HEK293 (cell line): ENCODE measurements at regions not wholly inside any gene's neighbourhood (a gene's known extent, or its start where the extent isn't known, plus 50 kb on each side); places are given as distances from the start of the nearest gene placed in this dataset.

Experiments used
- KLF16 ChIP-seq: fragments of 450-650 bp; formaldehyde crosslinking; IDR thresholded peaks from 2 replicates; pipeline ENCODE4 v1.5.1; 2017; ENCODE audit warnings: missing biosample characterization, missing genetic modification characterization
- TCF7L2 ChIP-seq: IDR thresholded peaks from 2 replicates; pipeline ENCODE4 v1.6.1; 2011; ENCODE audit warnings: low read depth, mild to moderate bottlenecking, inconsistent platforms, low read length, moderate library complexity, borderline replicate concordance
- ZNF132 ChIP-seq: fragments of 450-650 bp; formaldehyde crosslinking; IDR thresholded peaks from 2 replicates; pipeline ENCODE4 v1.5.1; 2017; ENCODE audit warnings: missing biosample characterization, missing genetic modification characterization, borderline replicate concordance
- ZNF274 ChIP-seq, 2 experiments: fragments of 200-500 bp in 1 of 2; fragments of 450-650 bp in 1 of 2; sonication (Bioruptor generic) in 1 of 2; formaldehyde crosslinking in 1 of 2; IDR thresholded peaks; 2 replicates each; pipeline versions ENCODE4 v1.5.1 to v1.6.1; 2014 to 2016; ENCODE audit warnings: borderline replicate concordance in 1 of 2, inconsistent platforms in 1 of 2, low read length in 1 of 2, missing biosample characterization in 1 of 2, missing genetic modification characterization in 1 of 2
- ZNF561 ChIP-seq: fragments of 450-650 bp; IDR thresholded peaks from 2 replicates; pipeline ENCODE4 v1.5.1; 2018; ENCODE audit warnings: missing biosample characterization, missing genetic modification characterization, borderline replicate concordance
- TF ChIP-seq, protein P1 (sequence below): fragments of 450-650 bp; formaldehyde crosslinking; IDR thresholded peaks from 2 replicates; pipeline ENCODE4 v1.5.1; 2016; ENCODE audit warnings: missing biosample characterization, missing genetic modification characterization
- TF ChIP-seq, protein P2 (sequence below): fragments of 450-650 bp; formaldehyde crosslinking; IDR thresholded peaks from 2 replicates; pipeline ENCODE4 v1.5.1; 2017; ENCODE audit warnings: missing biosample characterization, missing genetic modification characterization
- TF ChIP-seq, protein P3 (sequence below): fragments of 450-650 bp; formaldehyde crosslinking; IDR thresholded peaks from 2 replicates; pipeline ENCODE4 v1.5.1; 2016; ENCODE audit warnings: missing biosample characterization, missing genetic modification characterization

GRCh38 chr6:4612636-4613171, 163.5 kb upstream of the CDYL start:
- TF ChIP-seq, protein P1, sequence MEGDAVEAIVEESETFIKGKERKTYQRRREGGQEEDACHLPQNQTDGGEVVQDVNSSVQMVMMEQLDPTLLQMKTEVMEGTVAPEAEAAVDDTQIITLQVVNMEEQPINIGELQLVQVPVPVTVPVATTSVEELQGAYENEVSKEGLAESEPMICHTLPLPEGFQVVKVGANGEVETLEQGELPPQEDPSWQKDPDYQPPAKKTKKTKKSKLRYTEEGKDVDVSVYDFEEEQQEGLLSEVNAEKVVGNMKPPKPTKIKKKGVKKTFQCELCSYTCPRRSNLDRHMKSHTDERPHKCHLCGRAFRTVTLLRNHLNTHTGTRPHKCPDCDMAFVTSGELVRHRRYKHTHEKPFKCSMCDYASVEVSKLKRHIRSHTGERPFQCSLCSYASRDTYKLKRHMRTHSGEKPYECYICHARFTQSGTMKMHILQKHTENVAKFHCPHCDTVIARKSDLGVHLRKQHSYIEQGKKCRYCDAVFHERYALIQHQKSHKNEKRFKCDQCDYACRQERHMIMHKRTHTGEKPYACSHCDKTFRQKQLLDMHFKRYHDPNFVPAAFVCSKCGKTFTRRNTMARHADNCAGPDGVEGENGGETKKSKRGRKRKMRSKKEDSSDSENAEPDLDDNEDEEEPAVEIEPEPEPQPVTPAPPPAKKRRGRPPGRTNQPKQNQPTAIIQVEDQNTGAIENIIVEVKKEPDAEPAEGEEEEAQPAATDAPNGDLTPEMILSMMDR: no peak
- TF ChIP-seq TCF7L2 (no peak), ZNF561 (tag by site-specific recombination) (no peak), ZNF132 (no peak), KLF16 (tag by site-specific recombination) (no peak), ZNF274 (IDR thresholded peaks at IDR 0.05; ENCODE audit: low read length) (no peak), ZNF274 (tag by site-specific recombination; IDR thresholded peaks at IDR 0.05; ENCODE audit: borderline replicate concordance) (no peak)
- TF ChIP-seq, protein P2, sequence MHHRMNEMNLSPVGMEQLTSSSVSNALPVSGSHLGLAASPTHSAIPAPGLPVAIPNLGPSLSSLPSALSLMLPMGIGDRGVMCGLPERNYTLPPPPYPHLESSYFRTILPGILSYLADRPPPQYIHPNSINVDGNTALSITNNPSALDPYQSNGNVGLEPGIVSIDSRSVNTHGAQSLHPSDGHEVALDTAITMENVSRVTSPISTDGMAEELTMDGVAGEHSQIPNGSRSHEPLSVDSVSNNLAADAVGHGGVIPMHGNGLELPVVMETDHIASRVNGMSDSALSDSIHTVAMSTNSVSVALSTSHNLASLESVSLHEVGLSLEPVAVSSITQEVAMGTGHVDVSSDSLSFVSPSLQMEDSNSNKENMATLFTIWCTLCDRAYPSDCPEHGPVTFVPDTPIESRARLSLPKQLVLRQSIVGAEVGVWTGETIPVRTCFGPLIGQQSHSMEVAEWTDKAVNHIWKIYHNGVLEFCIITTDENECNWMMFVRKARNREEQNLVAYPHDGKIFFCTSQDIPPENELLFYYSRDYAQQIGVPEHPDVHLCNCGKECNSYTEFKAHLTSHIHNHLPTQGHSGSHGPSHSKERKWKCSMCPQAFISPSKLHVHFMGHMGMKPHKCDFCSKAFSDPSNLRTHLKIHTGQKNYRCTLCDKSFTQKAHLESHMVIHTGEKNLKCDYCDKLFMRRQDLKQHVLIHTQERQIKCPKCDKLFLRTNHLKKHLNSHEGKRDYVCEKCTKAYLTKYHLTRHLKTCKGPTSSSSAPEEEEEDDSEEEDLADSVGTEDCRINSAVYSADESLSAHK: no peak
- TF ChIP-seq, protein P3, sequence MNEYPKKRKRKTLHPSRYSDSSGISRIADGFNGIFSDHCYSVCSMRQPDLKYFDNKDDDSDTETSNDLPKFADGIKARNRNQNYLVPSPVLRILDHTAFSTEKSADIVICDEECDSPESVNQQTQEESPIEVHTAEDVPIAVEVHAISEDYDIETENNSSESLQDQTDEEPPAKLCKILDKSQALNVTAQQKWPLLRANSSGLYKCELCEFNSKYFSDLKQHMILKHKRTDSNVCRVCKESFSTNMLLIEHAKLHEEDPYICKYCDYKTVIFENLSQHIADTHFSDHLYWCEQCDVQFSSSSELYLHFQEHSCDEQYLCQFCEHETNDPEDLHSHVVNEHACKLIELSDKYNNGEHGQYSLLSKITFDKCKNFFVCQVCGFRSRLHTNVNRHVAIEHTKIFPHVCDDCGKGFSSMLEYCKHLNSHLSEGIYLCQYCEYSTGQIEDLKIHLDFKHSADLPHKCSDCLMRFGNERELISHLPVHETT (tag by site-specific recombination): no peak
